IMR-90 (cell line): ENCODE measurements at regions not wholly inside any gene's neighbourhood (a gene's known extent, or its start where the extent isn't known, plus 50 kb on each side); places are given as distances from the start of the nearest gene placed in this dataset.

Experiments
- ATAC-seq: fragments of 200-7000 bp; cut with Tn5 transposase; 2 replicates; pipeline ENCODE4 v1.9.1; 2020; ENCODE audit warnings: low read depth, mild to moderate bottlenecking, moderate library complexity
- BruUV-seq: library from RNA; stranded (reverse); fragments of 400-500 nt; replicated peaks from 2 replicates; lab custom pipeline; 2021; lab: Mats Ljungman, UMichigan
- CTCF ChIA-PET: fragments of 300-600 bp; formaldehyde crosslinking; extraction: SDS; loops from one replicate; lab custom pipeline; 2021; ENCODE audit warnings: antibody characterized with exemption; lab: Yijun Ruan, JAX
- POLR2A ChIA-PET: fragments of 300-600 bp; sonication (Branson Sonifier 250); formaldehyde crosslinking; loops from one replicate; lab custom pipeline; 2022; ENCODE audit warnings: antibody characterized with exemption; ENCODE audit not compliant: unreplicated experiment; lab: Charles Lee
- DNase-seq: peaks from one replicate; pipeline ENCODE4 v3.0.0; 2013
- H2AFZ ChIP-seq: replicated peaks from 2 replicates; pipeline ENCODE3; 2013; ENCODE audit warnings: low read length, mild to moderate bottlenecking; ENCODE audit not compliant: poor library complexity
- H2AK5ac ChIP-seq: 2 replicates; pipeline ENCODE4 v1.6.1; 2013; ENCODE audit warnings: low read depth, low read length, inconsistent platforms
- H2AK9ac ChIP-seq: replicated peaks from 2 replicates; pipeline ENCODE3; 2013; ENCODE audit warnings: mild to moderate bottlenecking, low read depth, low read length, moderate library complexity; ENCODE audit not compliant: poor library complexity
- H2BK120ac ChIP-seq: 2 replicates; pipeline ENCODE4 v1.6.1; 2013; ENCODE audit warnings: low read depth, low read length, inconsistent platforms
- H2BK15ac ChIP-seq: 3 replicates; pipeline ENCODE4 v1.6.1; 2013; ENCODE audit warnings: low read depth, low read length, inconsistent platforms
- H2BK20ac ChIP-seq: 2 replicates; pipeline ENCODE4 v1.6.1; 2013; ENCODE audit warnings: low read depth, mild to moderate bottlenecking, inconsistent platforms, low read length, moderate library complexity
- H2BK5ac ChIP-seq: 2 replicates; pipeline ENCODE4 v1.6.1; 2013; ENCODE audit warnings: mild to moderate bottlenecking, low read depth, low read length, inconsistent platforms; ENCODE audit not compliant: poor library complexity, severe bottlenecking
- H3K14ac ChIP-seq: replicated peaks from 2 replicates; pipeline ENCODE4 v1.6.1; 2013; ENCODE audit warnings: low read depth, low read length, inconsistent platforms
- H3K18ac ChIP-seq: 2 replicates; pipeline ENCODE4 v1.6.1; 2013; ENCODE audit warnings: low read depth, low read length, control low read depth
- H3K23ac ChIP-seq: 2 replicates; pipeline ENCODE4 v1.6.1; 2013; ENCODE audit warnings: low read depth, low read length, inconsistent platforms
- H3K27ac ChIP-seq: 2 replicates; pipeline ENCODE4 v1.5.1; 2013; ENCODE audit warnings: mild to moderate bottlenecking, control low read depth, low read length; ENCODE audit not compliant: insufficient read depth
- H3K27me3 ChIP-seq: 2 replicates; pipeline ENCODE4 v1.6.1; 2013; ENCODE audit warnings: low read length; ENCODE audit not compliant: control insufficient read depth, insufficient read depth
- H3K36me3 ChIP-seq: 2 replicates; pipeline ENCODE4 v1.6.1; 2013; ENCODE audit warnings: low read length, mixed read lengths; ENCODE audit not compliant: control insufficient read depth, insufficient read depth
- H3K4ac ChIP-seq: 2 replicates; pipeline ENCODE4 v1.6.1; 2013; ENCODE audit warnings: low read depth, low read length, inconsistent platforms
- H3K4me1 ChIP-seq: 2 replicates; pipeline ENCODE4 v1.6.1; 2013; ENCODE audit warnings: low read length, mixed read lengths; ENCODE audit not compliant: control insufficient read depth, insufficient read depth
- H3K4me2 ChIP-seq: 2 replicates; pipeline ENCODE4 v1.6.1; 2013; ENCODE audit warnings: low read depth, mild to moderate bottlenecking, control low read depth, low read length, moderate library complexity
- H3K4me3 ChIP-seq: 2 replicates; pipeline ENCODE4 v1.5.1; 2013; ENCODE audit warnings: low read depth, mild to moderate bottlenecking, control low read depth, low read length, moderate library complexity; ENCODE audit not compliant: insufficient read depth
- H3K56ac ChIP-seq: 2 replicates; pipeline ENCODE4 v1.6.1; 2013; ENCODE audit warnings: low read length, inconsistent platforms; ENCODE audit not compliant: insufficient read depth; ENCODE audit errors: extremely low read depth
- H3K79me1 ChIP-seq, 2 experiments: 2 replicates each; pipeline ENCODE4 v1.6.1; 2013; ENCODE audit warnings: low read length in 2 of 2, inconsistent platforms in 1 of 2, low read depth in 1 of 2
- H3K9ac ChIP-seq: 2 replicates; pipeline ENCODE4 v1.6.1; 2013; ENCODE audit warnings: low read depth, low read length, control low read depth
- H3K9me1 ChIP-seq: 2 replicates; pipeline ENCODE4 v1.6.1; 2013; ENCODE audit warnings: low read length, inconsistent platforms; ENCODE audit not compliant: insufficient read depth
- H3K9me3 ChIP-seq: 2 replicates; pipeline ENCODE4 v1.6.1; 2013; ENCODE audit warnings: low read length; ENCODE audit not compliant: control insufficient read depth, insufficient read depth
- H4K20me1 ChIP-seq: 2 replicates; pipeline ENCODE4 v1.6.1; 2013; ENCODE audit warnings: low read length, inconsistent platforms; ENCODE audit not compliant: insufficient read depth
- H4K5ac ChIP-seq: 2 replicates; pipeline ENCODE4 v1.6.1; 2013; ENCODE audit warnings: mild to moderate bottlenecking, low read depth, low read length, control low read depth
- H4K8ac ChIP-seq, 2 experiments: 2 replicates each; pipeline ENCODE4 v1.6.1; 2013; ENCODE audit warnings: low read depth in 2 of 2, low read length in 2 of 2, control low read depth in 1 of 2, inconsistent platforms in 1 of 2
- H4K91ac ChIP-seq: 2 replicates; pipeline ENCODE4 v1.6.1; 2013; ENCODE audit warnings: low read depth, low read length, inconsistent platforms; ENCODE audit not compliant: insufficient read depth
- BHLHE40 ChIP-seq: fragments of 150-350 bp; IDR thresholded peaks from 2 replicates; pipeline ENCODE4 v1.6.1; 2016; ENCODE audit warnings: mild to moderate bottlenecking, low read depth, low read length
- NFE2L2 ChIP-seq: fragments of 150-350 bp; IDR thresholded peaks from 2 replicates; pipeline ENCODE4 v1.6.1; 2016; ENCODE audit warnings: low read depth, mild to moderate bottlenecking, low read length
- POLR2A ChIP-seq: IDR thresholded peaks from 2 replicates; pipeline ENCODE4 v1.6.1; 2012; ENCODE audit warnings: mild to moderate bottlenecking, low read depth, low read length
- RAD21 ChIP-seq: IDR thresholded peaks from 2 replicates; pipeline ENCODE4 v1.6.1; 2012; ENCODE audit warnings: low read length, improper control_type of control experiment
- RCOR1 ChIP-seq: IDR thresholded peaks from 2 replicates; pipeline ENCODE4 v1.6.1; 2012; ENCODE audit warnings: mild to moderate bottlenecking, low read length, improper control_type of control experiment; ENCODE audit not compliant: insufficient replicate concordance
- RFX5 ChIP-seq: IDR thresholded peaks from 2 replicates; pipeline ENCODE4 v1.8.0; 2012; ENCODE audit warnings: low read depth, mild to moderate bottlenecking, low read length, moderate library complexity
- SMC3 ChIP-seq: fragments of 150-350 bp; IDR thresholded peaks from 2 replicates; pipeline ENCODE4 v1.6.1; 2016; ENCODE audit warnings: low read depth, mild to moderate bottlenecking, antibody characterized with exemption, low read length, moderate library complexity
- WGBS, 2 experiments: methylation state at CpG; one replicate each; pipeline versions ENCODE4 v1.1.5 to v1.1.7; 2013; ENCODE audit warnings: missing lambda C conversion rate in 2 of 2; ENCODE audit not compliant: insufficient read length in 1 of 2; ENCODE audit errors: extremely low coverage in 2 of 2; 5-methylcytosine and 5-hydroxymethylcytosine counted together
- dilution Hi-C: fragments of 300-500 bp; cut with HindIII; formaldehyde crosslinking; loops from one replicate; pipeline ENCODE4 v1.14.3; 2018; ENCODE audit warnings: low sequenced_read_pairs; ENCODE audit not compliant: unreplicated experiment
- in situ Hi-C: fragments of 300-500 bp; cut with MboI; formaldehyde crosslinking; loops from 3 replicates; pipeline ENCODE4 v1.14.3; 2019; ENCODE audit warnings: low sequenced_read_pairs, inconsistent platforms, mixed read lengths
- intact Hi-C: fragments of 100-400 bp; cut with micrococcal nuclease; formaldehyde crosslinking; loops from 2 replicates; pipeline ENCODE4 v1.10.0; 2022
- TF ChIP-seq, protein P1 (sequence below): conservative IDR thresholded peaks from 2 replicates; pipeline ENCODE4 v1.5.1; 2012; ENCODE audit warnings: mild to moderate bottlenecking, low read depth, low read length, improper control_type of control experiment
- TF ChIP-seq, protein P2 (sequence below): fragments of 150-350 bp; IDR thresholded peaks from 2 replicates; pipeline ENCODE4 v1.6.1; 2016; ENCODE audit warnings: low read depth, mild to moderate bottlenecking, low read length, moderate library complexity, borderline replicate concordance

DNA sequence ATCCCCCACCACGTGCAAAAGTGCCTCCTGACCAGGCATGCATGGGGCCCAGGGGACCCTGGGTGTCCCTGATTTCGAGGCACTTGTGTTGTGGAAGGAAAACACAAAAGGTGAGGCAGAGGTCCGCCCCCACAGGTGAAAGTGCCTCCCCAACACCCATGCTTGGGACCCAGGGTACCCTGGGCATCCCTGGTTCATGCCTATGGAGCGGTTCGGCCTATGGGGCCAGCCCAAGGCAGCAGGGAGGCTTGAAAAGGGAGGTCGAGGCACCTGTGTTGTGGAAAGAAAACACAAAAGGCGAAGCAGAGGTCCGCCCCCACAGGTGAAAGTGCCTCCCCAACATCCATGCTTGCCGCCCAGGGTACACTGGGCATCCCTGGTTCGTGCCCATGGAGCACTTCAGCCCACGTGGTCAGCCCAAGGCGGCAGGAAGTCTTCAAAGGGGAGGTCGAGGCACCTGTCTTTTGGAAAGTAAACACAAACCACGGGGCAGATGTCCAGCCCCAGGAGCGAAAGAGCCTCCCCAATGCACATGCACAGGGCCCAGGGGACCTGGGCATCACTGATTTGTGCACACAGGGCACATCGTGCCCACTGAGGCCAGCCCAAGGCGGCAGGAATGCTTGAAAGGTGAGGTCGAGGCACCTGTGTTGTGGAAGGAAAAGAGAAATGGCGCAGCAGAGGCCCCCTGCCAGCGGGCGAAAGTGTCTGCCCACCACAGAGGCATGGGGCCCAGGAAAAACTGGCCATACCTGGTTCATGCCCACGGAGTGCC is 375.5 kb downstream of the ALG10 start:
- Histone ChIP-seq H3K18ac (no peak overlapping the region), H3K27ac (no peak overlapping the region), H3K56ac (no peak overlapping the region), H3K14ac (no peak overlapping the region), H3K79me1 (no peaks in the 10 kb centered on the region), H3K9me3 (peaks cover 72% of the 10 kb centered on the region), H3K4me3 (no peak overlapping the region), H2BK15ac (no peak overlapping the region), H2AK9ac (no peak overlapping the region), H2BK120ac (no peak overlapping the region), H3K4me1 (no peaks in the 10 kb centered on the region), H4K8ac (no peak overlapping the region), H3K9ac (no peak overlapping the region), H2BK5ac (no peak overlapping the region), H3K4ac (no peak overlapping the region), H3K36me3 (no peaks in the 10 kb centered on the region), H3K4me2 (no peak overlapping the region), H4K5ac (no peak overlapping the region), H3K27me3 (no peaks in the 10 kb centered on the region), H4K91ac (no peak overlapping the region), H2BK20ac (no peak overlapping the region), H3K23ac (no peak overlapping the region), H2AFZ (no peak overlapping the region), H4K20me1 (no peaks in the 10 kb centered on the region), H2AK5ac (no peak overlapping the region), H3K9me1 (no peaks in the 10 kb centered on the region)
- dilution Hi-C loops, result no loop called here
- BruUV-seq, result no TSS peak
- ATAC-seq (no peak), DNase-seq (no peak)
- CTCF ChIA-PET, result no interaction called here
- in situ Hi-C loops, result no loop called here
- POLR2A ChIA-PET, result no interaction called here
- WGBS, 2 experiments, result 50% methylated on average over 8 of the region's 22 CpGs; no CpG with 5 or more reads in 1 of the 2 experiments
- TF ChIP-seq NFE2L2 (no peak), RCOR1 (no peak), RAD21 (no peak), SMC3 (no peak), POLR2A (no peak), BHLHE40 (no peak), RFX5 (no peak)
- TF ChIP-seq, protein P1, sequence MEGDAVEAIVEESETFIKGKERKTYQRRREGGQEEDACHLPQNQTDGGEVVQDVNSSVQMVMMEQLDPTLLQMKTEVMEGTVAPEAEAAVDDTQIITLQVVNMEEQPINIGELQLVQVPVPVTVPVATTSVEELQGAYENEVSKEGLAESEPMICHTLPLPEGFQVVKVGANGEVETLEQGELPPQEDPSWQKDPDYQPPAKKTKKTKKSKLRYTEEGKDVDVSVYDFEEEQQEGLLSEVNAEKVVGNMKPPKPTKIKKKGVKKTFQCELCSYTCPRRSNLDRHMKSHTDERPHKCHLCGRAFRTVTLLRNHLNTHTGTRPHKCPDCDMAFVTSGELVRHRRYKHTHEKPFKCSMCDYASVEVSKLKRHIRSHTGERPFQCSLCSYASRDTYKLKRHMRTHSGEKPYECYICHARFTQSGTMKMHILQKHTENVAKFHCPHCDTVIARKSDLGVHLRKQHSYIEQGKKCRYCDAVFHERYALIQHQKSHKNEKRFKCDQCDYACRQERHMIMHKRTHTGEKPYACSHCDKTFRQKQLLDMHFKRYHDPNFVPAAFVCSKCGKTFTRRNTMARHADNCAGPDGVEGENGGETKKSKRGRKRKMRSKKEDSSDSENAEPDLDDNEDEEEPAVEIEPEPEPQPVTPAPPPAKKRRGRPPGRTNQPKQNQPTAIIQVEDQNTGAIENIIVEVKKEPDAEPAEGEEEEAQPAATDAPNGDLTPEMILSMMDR, result no peak
- TF ChIP-seq, protein P2, sequence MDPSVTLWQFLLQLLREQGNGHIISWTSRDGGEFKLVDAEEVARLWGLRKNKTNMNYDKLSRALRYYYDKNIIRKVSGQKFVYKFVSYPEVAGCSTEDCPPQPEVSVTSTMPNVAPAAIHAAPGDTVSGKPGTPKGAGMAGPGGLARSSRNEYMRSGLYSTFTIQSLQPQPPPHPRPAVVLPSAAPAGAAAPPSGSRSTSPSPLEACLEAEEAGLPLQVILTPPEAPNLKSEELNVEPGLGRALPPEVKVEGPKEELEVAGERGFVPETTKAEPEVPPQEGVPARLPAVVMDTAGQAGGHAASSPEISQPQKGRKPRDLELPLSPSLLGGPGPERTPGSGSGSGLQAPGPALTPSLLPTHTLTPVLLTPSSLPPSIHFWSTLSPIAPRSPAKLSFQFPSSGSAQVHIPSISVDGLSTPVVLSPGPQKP, result no peak
- intact Hi-C loops, result no loop called here
